IMR-90 (cell line): ENCODE measurements at regions not wholly inside any gene's neighbourhood (a gene's known extent, or its start where the extent isn't known, plus 50 kb on each side); places are given as distances from the start of the nearest gene placed in this dataset.

Experiments used
- ATAC-seq: fragments of 200-7000 bp; cut with Tn5 transposase; 2 replicates; pipeline ENCODE4 v1.9.1; 2020; ENCODE audit warnings: low read depth, mild to moderate bottlenecking, moderate library complexity
- BruUV-seq: library from RNA; stranded (reverse); fragments of 400-500 nt; replicated peaks from 2 replicates; lab custom pipeline; 2021; lab: Mats Ljungman, UMichigan
- CTCF ChIA-PET: fragments of 300-600 bp; formaldehyde crosslinking; extraction: SDS; loops from one replicate; lab custom pipeline; 2021; ENCODE audit warnings: antibody characterized with exemption; lab: Yijun Ruan, JAX
- POLR2A ChIA-PET: fragments of 300-600 bp; sonication (Branson Sonifier 250); formaldehyde crosslinking; loops from one replicate; lab custom pipeline; 2022; ENCODE audit warnings: antibody characterized with exemption; ENCODE audit not compliant: unreplicated experiment; lab: Charles Lee
- DNase-seq: peaks from one replicate; pipeline ENCODE4 v3.0.0; 2013
- H2AFZ ChIP-seq: replicated peaks from 2 replicates; pipeline ENCODE3; 2013; ENCODE audit warnings: low read length, mild to moderate bottlenecking; ENCODE audit not compliant: poor library complexity
- H2AK5ac ChIP-seq: 2 replicates; pipeline ENCODE4 v1.6.1; 2013; ENCODE audit warnings: low read depth, low read length, inconsistent platforms
- H2AK9ac ChIP-seq: replicated peaks from 2 replicates; pipeline ENCODE3; 2013; ENCODE audit warnings: mild to moderate bottlenecking, low read depth, low read length, moderate library complexity; ENCODE audit not compliant: poor library complexity
- H2BK120ac ChIP-seq: 2 replicates; pipeline ENCODE4 v1.6.1; 2013; ENCODE audit warnings: low read depth, low read length, inconsistent platforms
- H2BK15ac ChIP-seq: 3 replicates; pipeline ENCODE4 v1.6.1; 2013; ENCODE audit warnings: low read depth, low read length, inconsistent platforms
- H2BK20ac ChIP-seq: 2 replicates; pipeline ENCODE4 v1.6.1; 2013; ENCODE audit warnings: low read depth, mild to moderate bottlenecking, inconsistent platforms, low read length, moderate library complexity
- H2BK5ac ChIP-seq: 2 replicates; pipeline ENCODE4 v1.6.1; 2013; ENCODE audit warnings: mild to moderate bottlenecking, low read depth, low read length, inconsistent platforms; ENCODE audit not compliant: poor library complexity, severe bottlenecking
- H3K14ac ChIP-seq: replicated peaks from 2 replicates; pipeline ENCODE4 v1.6.1; 2013; ENCODE audit warnings: low read depth, low read length, inconsistent platforms
- H3K18ac ChIP-seq: 2 replicates; pipeline ENCODE4 v1.6.1; 2013; ENCODE audit warnings: low read depth, low read length, control low read depth
- H3K23ac ChIP-seq: 2 replicates; pipeline ENCODE4 v1.6.1; 2013; ENCODE audit warnings: low read depth, low read length, inconsistent platforms
- H3K27ac ChIP-seq: 2 replicates; pipeline ENCODE4 v1.5.1; 2013; ENCODE audit warnings: mild to moderate bottlenecking, control low read depth, low read length; ENCODE audit not compliant: insufficient read depth
- H3K27me3 ChIP-seq: 2 replicates; pipeline ENCODE4 v1.6.1; 2013; ENCODE audit warnings: low read length; ENCODE audit not compliant: control insufficient read depth, insufficient read depth
- H3K36me3 ChIP-seq: 2 replicates; pipeline ENCODE4 v1.6.1; 2013; ENCODE audit warnings: low read length, mixed read lengths; ENCODE audit not compliant: control insufficient read depth, insufficient read depth
- H3K4ac ChIP-seq: 2 replicates; pipeline ENCODE4 v1.6.1; 2013; ENCODE audit warnings: low read depth, low read length, inconsistent platforms
- H3K4me1 ChIP-seq: 2 replicates; pipeline ENCODE4 v1.6.1; 2013; ENCODE audit warnings: low read length, mixed read lengths; ENCODE audit not compliant: control insufficient read depth, insufficient read depth
- H3K4me2 ChIP-seq: 2 replicates; pipeline ENCODE4 v1.6.1; 2013; ENCODE audit warnings: low read depth, mild to moderate bottlenecking, control low read depth, low read length, moderate library complexity
- H3K4me3 ChIP-seq: 2 replicates; pipeline ENCODE4 v1.5.1; 2013; ENCODE audit warnings: low read depth, mild to moderate bottlenecking, control low read depth, low read length, moderate library complexity; ENCODE audit not compliant: insufficient read depth
- H3K56ac ChIP-seq: 2 replicates; pipeline ENCODE4 v1.6.1; 2013; ENCODE audit warnings: low read length, inconsistent platforms; ENCODE audit not compliant: insufficient read depth; ENCODE audit errors: extremely low read depth
- H3K79me1 ChIP-seq, 2 experiments: 2 replicates each; pipeline ENCODE4 v1.6.1; 2013; ENCODE audit warnings: low read length in 2 of 2, inconsistent platforms in 1 of 2, low read depth in 1 of 2
- H3K9ac ChIP-seq: 2 replicates; pipeline ENCODE4 v1.6.1; 2013; ENCODE audit warnings: low read depth, low read length, control low read depth
- H3K9me1 ChIP-seq: 2 replicates; pipeline ENCODE4 v1.6.1; 2013; ENCODE audit warnings: low read length, inconsistent platforms; ENCODE audit not compliant: insufficient read depth
- H3K9me3 ChIP-seq: 2 replicates; pipeline ENCODE4 v1.6.1; 2013; ENCODE audit warnings: low read length; ENCODE audit not compliant: control insufficient read depth, insufficient read depth
- H4K20me1 ChIP-seq: 2 replicates; pipeline ENCODE4 v1.6.1; 2013; ENCODE audit warnings: low read length, inconsistent platforms; ENCODE audit not compliant: insufficient read depth
- H4K5ac ChIP-seq: 2 replicates; pipeline ENCODE4 v1.6.1; 2013; ENCODE audit warnings: mild to moderate bottlenecking, low read depth, low read length, control low read depth
- H4K8ac ChIP-seq, 2 experiments: 2 replicates each; pipeline ENCODE4 v1.6.1; 2013; ENCODE audit warnings: low read depth in 2 of 2, low read length in 2 of 2, control low read depth in 1 of 2, inconsistent platforms in 1 of 2
- H4K91ac ChIP-seq: 2 replicates; pipeline ENCODE4 v1.6.1; 2013; ENCODE audit warnings: low read depth, low read length, inconsistent platforms; ENCODE audit not compliant: insufficient read depth
- BHLHE40 ChIP-seq: fragments of 150-350 bp; IDR thresholded peaks from 2 replicates; pipeline ENCODE4 v1.6.1; 2016; ENCODE audit warnings: mild to moderate bottlenecking, low read depth, low read length
- CEBPB ChIP-seq: IDR thresholded peaks from 2 replicates; pipeline ENCODE4 v1.6.1; 2012; ENCODE audit warnings: low read depth, low read length, improper control_type of control experiment
- FOS ChIP-seq: fragments of 150-350 bp; IDR thresholded peaks from 2 replicates; pipeline ENCODE4 v1.6.1; 2016; ENCODE audit warnings: low read depth, low read length
- MAFK ChIP-seq: IDR thresholded peaks from 2 replicates; pipeline ENCODE4 v1.6.1; 2012; ENCODE audit warnings: low read depth, low read length, improper control_type of control experiment
- MAZ ChIP-seq: IDR thresholded peaks from 2 replicates; pipeline ENCODE4 v1.6.1; 2012; ENCODE audit warnings: low read depth, mild to moderate bottlenecking, low read length, improper control_type of control experiment, moderate library complexity, borderline replicate concordance
- POLR2A ChIP-seq: IDR thresholded peaks from 2 replicates; pipeline ENCODE4 v1.6.1; 2012; ENCODE audit warnings: mild to moderate bottlenecking, low read depth, low read length
- RAD21 ChIP-seq: IDR thresholded peaks from 2 replicates; pipeline ENCODE4 v1.6.1; 2012; ENCODE audit warnings: low read length, improper control_type of control experiment
- RCOR1 ChIP-seq: IDR thresholded peaks from 2 replicates; pipeline ENCODE4 v1.6.1; 2012; ENCODE audit warnings: mild to moderate bottlenecking, low read length, improper control_type of control experiment; ENCODE audit not compliant: insufficient replicate concordance
- WGBS, 2 experiments: methylation state at CpG; one replicate each; pipeline versions ENCODE4 v1.1.5 to v1.1.7; 2013; ENCODE audit warnings: missing lambda C conversion rate in 2 of 2; ENCODE audit not compliant: insufficient read length in 1 of 2; ENCODE audit errors: extremely low coverage in 2 of 2; 5-methylcytosine and 5-hydroxymethylcytosine counted together
- dilution Hi-C: fragments of 300-500 bp; cut with HindIII; formaldehyde crosslinking; loops from one replicate; pipeline ENCODE4 v1.14.3; 2018; ENCODE audit warnings: low sequenced_read_pairs; ENCODE audit not compliant: unreplicated experiment
- in situ Hi-C: fragments of 300-500 bp; cut with MboI; formaldehyde crosslinking; loops from 3 replicates; pipeline ENCODE4 v1.14.3; 2019; ENCODE audit warnings: low sequenced_read_pairs, inconsistent platforms, mixed read lengths
- intact Hi-C: fragments of 100-400 bp; cut with micrococcal nuclease; formaldehyde crosslinking; loops from 2 replicates; pipeline ENCODE4 v1.10.0; 2022
- TF ChIP-seq, protein P1 (sequence below): fragments of 150-350 bp; IDR thresholded peaks from 2 replicates; pipeline ENCODE4 v1.6.1; 2017; ENCODE audit warnings: mild to moderate bottlenecking, antibody characterized with exemption, low read length, low read depth
- TF ChIP-seq, protein P2 (sequence below): conservative IDR thresholded peaks from 2 replicates; pipeline ENCODE4 v1.5.1; 2012; ENCODE audit warnings: mild to moderate bottlenecking, low read depth, low read length, improper control_type of control experiment

- Histone ChIP-seq H3K56ac (no peak overlapping the region), H2AK9ac (no peak overlapping the region), H2BK120ac (no peak overlapping the region), H3K9ac (no peak overlapping the region), H3K23ac (no peak overlapping the region), H2BK15ac (no peak overlapping the region), H3K27me3 (no peaks in the 10 kb centered on the region; the same call in 1 of the 2 replicates), H3K18ac (no peak overlapping the region), H3K9me1 (no peaks in the 10 kb centered on the region), H2AFZ (no peak overlapping the region), H3K36me3 (no peaks in the 10 kb centered on the region), H2BK5ac (no peak overlapping the region), H3K4ac (no peak overlapping the region), H3K9me3 (no peaks in the 10 kb centered on the region), H2BK20ac (no peak overlapping the region), H4K20me1 (no peaks in the 10 kb centered on the region), H2AK5ac (no peak overlapping the region), H4K5ac (no peak overlapping the region), H4K91ac (no peak overlapping the region), H3K4me1 (no peaks in the 10 kb centered on the region), H3K14ac (no peak overlapping the region), H4K8ac (no peak overlapping the region), H3K4me2 (no peak overlapping the region), H3K79me1 (no peaks in the 10 kb centered on the region), H3K27ac (no peak overlapping the region), H3K4me3 (no peak overlapping the region)
- DNase-seq: no peak
- WGBS, 2 experiments: no CpG with 5 or more reads among the region's 5 CpGs
- TF ChIP-seq RCOR1 (no peak), BHLHE40 (no peak), FOS (no peak), CEBPB (no peak), MAFK (no peak), POLR2A (no peak), MAZ (no peak), RAD21 (no peak)
- TF ChIP-seq, protein P1, sequence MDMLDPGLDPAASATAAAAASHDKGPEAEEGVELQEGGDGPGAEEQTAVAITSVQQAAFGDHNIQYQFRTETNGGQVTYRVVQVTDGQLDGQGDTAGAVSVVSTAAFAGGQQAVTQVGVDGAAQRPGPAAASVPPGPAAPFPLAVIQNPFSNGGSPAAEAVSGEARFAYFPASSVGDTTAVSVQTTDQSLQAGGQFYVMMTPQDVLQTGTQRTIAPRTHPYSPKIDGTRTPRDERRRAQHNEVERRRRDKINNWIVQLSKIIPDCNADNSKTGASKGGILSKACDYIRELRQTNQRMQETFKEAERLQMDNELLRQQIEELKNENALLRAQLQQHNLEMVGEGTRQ: no peak
- TF ChIP-seq, protein P2, sequence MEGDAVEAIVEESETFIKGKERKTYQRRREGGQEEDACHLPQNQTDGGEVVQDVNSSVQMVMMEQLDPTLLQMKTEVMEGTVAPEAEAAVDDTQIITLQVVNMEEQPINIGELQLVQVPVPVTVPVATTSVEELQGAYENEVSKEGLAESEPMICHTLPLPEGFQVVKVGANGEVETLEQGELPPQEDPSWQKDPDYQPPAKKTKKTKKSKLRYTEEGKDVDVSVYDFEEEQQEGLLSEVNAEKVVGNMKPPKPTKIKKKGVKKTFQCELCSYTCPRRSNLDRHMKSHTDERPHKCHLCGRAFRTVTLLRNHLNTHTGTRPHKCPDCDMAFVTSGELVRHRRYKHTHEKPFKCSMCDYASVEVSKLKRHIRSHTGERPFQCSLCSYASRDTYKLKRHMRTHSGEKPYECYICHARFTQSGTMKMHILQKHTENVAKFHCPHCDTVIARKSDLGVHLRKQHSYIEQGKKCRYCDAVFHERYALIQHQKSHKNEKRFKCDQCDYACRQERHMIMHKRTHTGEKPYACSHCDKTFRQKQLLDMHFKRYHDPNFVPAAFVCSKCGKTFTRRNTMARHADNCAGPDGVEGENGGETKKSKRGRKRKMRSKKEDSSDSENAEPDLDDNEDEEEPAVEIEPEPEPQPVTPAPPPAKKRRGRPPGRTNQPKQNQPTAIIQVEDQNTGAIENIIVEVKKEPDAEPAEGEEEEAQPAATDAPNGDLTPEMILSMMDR: no peak
- ChIA-PET POLR2A (no interaction called here), CTCF (no interaction called here)
- ATAC-seq: no peak
- intact Hi-C loops (no loop called here), dilution Hi-C loops (no loop called here), in situ Hi-C loops (no loop called here)
- no TSS peak for BruUV-seq
Measured at GRCh38 chr12:74847169-74847568, 309.5 kb downstream of the ATXN7L3B start.
